NCI-H1048 (cell line): ENCODE measurements at regions not wholly inside any gene's neighbourhood (a gene's known extent, or its start where the extent isn't known, plus 50 kb on each side); places are given as distances from the start of the nearest gene placed in this dataset.
"Not testable (repeated sequence)": the region's sequence is repeated elsewhere in the genome, so short reads cannot be mapped to it uniquely, and the experiment has no call there.

Experiments
- DNase-seq: peaks from one replicate; lab custom pipeline; 2025; lab: John Stamatoyannopoulos, UW

- DNase-seq, result peak; percentile 79
Measured at GRCh38 chr12:75944097-75944904, 87.3 kb downstream of the PHLDA1 start.

GRCh38 chr12:75943730-75944096 is 87.9 kb downstream of the PHLDA1 start:
- DNase-seq, result no peak

- DNase-seq, result not testable (repeated sequence)
Measured at GRCh38 chr12:75941661-75942060, 89.9 kb downstream of the PHLDA1 start.

GRCh38 chr12:75939016-75939642 is 92.4 kb downstream of the PHLDA1 start:
- no peak for DNase-seq

- DNase-seq, result no peak
Measured at GRCh38 chr12:75938189-75938588, 93.4 kb downstream of the PHLDA1 start.

GRCh38 chr12:75937486-75937885 is 94.1 kb downstream of the PHLDA1 start:
- no peak for DNase-seq

- DNase-seq, result no peak
Measured at GRCh38 chr12:75936515-75937440, 94.8 kb downstream of the PHLDA1 start.

- DNase-seq, result no peak
Measured at GRCh38 chr12:75935539-75936242, 95.9 kb downstream of the PHLDA1 start.

GRCh38 chr12:75933101-75933500 is 98.5 kb downstream of the PHLDA1 start:
- no peak for DNase-seq

- DNase-seq, result no peak
Measured at GRCh38 chr12:75932241-75932640, 99.3 kb downstream of the PHLDA1 start.

- DNase-seq, result no peak
Measured at GRCh38 chr12:75923964-75924666, 107.5 kb downstream of the PHLDA1 start.

GRCh38 chr12:75922944-75923642 is 108.5 kb downstream of the PHLDA1 start:
- DNase-seq, result no peak

GRCh38 chr12:75921622-75922289 is 109.8 kb downstream of the PHLDA1 start:
- DNase-seq, result no peak

- no peak for DNase-seq
Measured at GRCh38 chr12:75917715-75918114, 113.9 kb downstream of the PHLDA1 start.

GRCh38 chr12:75917083-75917482 is 114.5 kb downstream of the PHLDA1 start:
- no peak for DNase-seq

GRCh38 chr12:75913502-75914351 is 117.8 kb downstream of the PHLDA1 start:
- DNase-seq, result no peak

- DNase-seq, result no peak
Measured at GRCh38 chr12:75909714-75910656, 121.6 kb downstream of the PHLDA1 start.
